GM23248 (cell line): ENCODE measurements at regions not wholly inside any gene's neighbourhood (a gene's known extent, or its start where the extent isn't known, plus 50 kb on each side); places are given as distances from the start of the nearest gene placed in this dataset.
A peak's percentile ranks its signal among the peaks of the same experiment; 100 is the strongest.

Source experiments
- DNase-seq: peaks from one replicate; pipeline ENCODE4 v3.0.0-alpha.2; 2015
- H2AFZ ChIP-seq: fragments of 200-600 bp; sonication (generic); 2 replicates; pipeline ENCODE4 v1.6.1; 2016; ENCODE audit warnings: antibody characterized with exemption
- H3F3A ChIP-seq: fragments of 200-600 bp; sonication (generic); 2 replicates; pipeline ENCODE4 v1.6.1; 2016; ENCODE audit warnings: mild to moderate bottlenecking, antibody characterized with exemption, mixed run types; ENCODE audit not compliant: insufficient read depth
- H3K27ac ChIP-seq: fragments of 200-600 bp; sonication (generic); 2 replicates; pipeline ENCODE4 v1.5.1; 2016; ENCODE audit warnings: mild to moderate bottlenecking
- H3K27me3 ChIP-seq: fragments of 200-600 bp; sonication (generic); replicated peaks from 2 replicates; pipeline ENCODE4 v1.6.1; 2016; ENCODE audit warnings: mild to moderate bottlenecking; ENCODE audit not compliant: insufficient read depth
- H3K36me3 ChIP-seq: fragments of 200-600 bp; sonication (generic); 2 replicates; pipeline ENCODE4 v1.6.1; 2016; ENCODE audit warnings: low read depth, mild to moderate bottlenecking
- H3K4me1 ChIP-seq: fragments of 200-600 bp; sonication (generic); 2 replicates; pipeline ENCODE4 v1.6.1; 2016; ENCODE audit warnings: mild to moderate bottlenecking; ENCODE audit not compliant: insufficient read depth
- H3K4me2 ChIP-seq: fragments of 200-600 bp; sonication (generic); one replicate; pipeline ENCODE4 v1.6.1; 2016; ENCODE audit warnings: mild to moderate bottlenecking; ENCODE audit not compliant: unreplicated experiment
- H3K4me3 ChIP-seq: fragments of 200-600 bp; sonication (generic); 2 replicates; pipeline ENCODE4 v1.5.1; 2016; ENCODE audit warnings: mild to moderate bottlenecking
- H3K79me2 ChIP-seq: fragments of 200-600 bp; sonication (generic); 2 replicates; pipeline ENCODE4 v1.6.1; 2016; ENCODE audit warnings: mild to moderate bottlenecking; ENCODE audit not compliant: insufficient read depth
- H3K9ac ChIP-seq: fragments of 200-600 bp; sonication (generic); 2 replicates; pipeline ENCODE4 v1.6.1; 2016; ENCODE audit warnings: mild to moderate bottlenecking
- H3K9me2 ChIP-seq: fragments of 200-600 bp; sonication (generic); 2 replicates; pipeline ENCODE4 v1.6.1; 2016; ENCODE audit warnings: mixed run types, mild to moderate bottlenecking, moderate library complexity; ENCODE audit not compliant: insufficient read depth
- H3K9me3 ChIP-seq: fragments of 200-600 bp; sonication (generic); one replicate; pipeline ENCODE4 v1.6.1; 2017; ENCODE audit warnings: low read depth
- H4K20me1 ChIP-seq: fragments of 200-600 bp; sonication (generic); 2 replicates; pipeline ENCODE4 v1.6.0; 2016; ENCODE audit not compliant: insufficient read depth
- EZH2 ChIP-seq: fragments of 200-600 bp; sonication (generic); IDR thresholded peaks from 2 replicates; pipeline ENCODE4 v1.6.1; 2018; ENCODE audit warnings: antibody characterized with exemption, mild to moderate bottlenecking; ENCODE audit not compliant: insufficient read depth, poor library complexity, severe bottlenecking
- EZH2phosphoT487 ChIP-seq: fragments of 200-600 bp; sonication (generic); IDR thresholded peaks from 2 replicates; pipeline ENCODE4 v1.6.1; 2018; ENCODE audit warnings: antibody characterized with exemption, moderate library complexity, mild to moderate bottlenecking, low read depth; ENCODE audit not compliant: insufficient read depth
- WGBS, 2 experiments: methylation state at CpG; one replicate each; pipeline ENCODE4 v1.1.6; 2015 to 2017; ENCODE audit warnings: low lambda C conversion rate in 2 of 2, low coverage in 1 of 2; ENCODE audit errors: missing lambda C conversion rate in 2 of 2; 5-methylcytosine and 5-hydroxymethylcytosine counted together
- in situ Hi-C: fragments of 300-500 bp; cut with MboI; formaldehyde crosslinking; loops from 2 replicates; pipeline ENCODE4 v1.15.0; 2020

- H3K9ac ChIP-seq: no peak overlapping the region
- H3K4me1 ChIP-seq: no peaks in the 10 kb centered on the region
- H2AFZ ChIP-seq: no peak overlapping the region
- no peak overlapping the region for H3K4me3 ChIP-seq
- 63 to 68% methylated on average over 1 of the region's 1 CpG for WGBS, 2 experiments
- H4K20me1 ChIP-seq: no peaks in the 10 kb centered on the region
- DNase-seq: peak; percentile 13
- no peaks in the 10 kb centered on the region for H3K27me3 ChIP-seq
- no peaks in the 10 kb centered on the region for H3K9me2 ChIP-seq
- H3K36me3 ChIP-seq: no peaks in the 10 kb centered on the region
- no peak overlapping the region for H3K27ac ChIP-seq
- no peaks in the 10 kb centered on the region for H3K9me3 ChIP-seq
- H3K79me2 ChIP-seq: no peaks in the 10 kb centered on the region
- no peaks in the 10 kb centered on the region for H3F3A ChIP-seq
- TF ChIP-seq EZH2phosphoT487: no peak
- no peak for TF ChIP-seq EZH2
- no peak overlapping the region for H3K4me2 ChIP-seq
- in situ Hi-C loops: no loop called here
Measured at GRCh38 chr12:78584695-78585094, 279.9 kb upstream of the SYT1 start.

GRCh38 chr12:78585132-78585531 lies 279.4 kb upstream of the SYT1 start:
- no peaks in the 10 kb centered on the region for H3K36me3 ChIP-seq
- no peak overlapping the region for H3K4me3 ChIP-seq
- no peak overlapping the region for H3K27ac ChIP-seq
- no peaks in the 10 kb centered on the region for H3K27me3 ChIP-seq
- no peaks in the 10 kb centered on the region for H3F3A ChIP-seq
- H2AFZ ChIP-seq: no peak overlapping the region
- no peaks in the 10 kb centered on the region for H3K4me1 ChIP-seq
- H3K9ac ChIP-seq: no peak overlapping the region
- no peaks in the 10 kb centered on the region for H3K79me2 ChIP-seq
- no peak overlapping the region for H3K4me2 ChIP-seq
- no peaks in the 10 kb centered on the region for H3K9me2 ChIP-seq
- TF ChIP-seq EZH2: no peak
- TF ChIP-seq EZH2phosphoT487: no peak
- no peaks in the 10 kb centered on the region for H3K9me3 ChIP-seq
- no peak for DNase-seq
- 77 to 80% methylated on average over 2 of the region's 2 CpGs for WGBS, 2 experiments
- H4K20me1 ChIP-seq: no peaks in the 10 kb centered on the region
- in situ Hi-C loops: no loop called here

GRCh38 chr12:78586790-78587189 lies 277.8 kb upstream of the SYT1 start:
- no peak overlapping the region for H3K4me3 ChIP-seq
- H3K36me3 ChIP-seq: no peaks in the 10 kb centered on the region
- H3K9me3 ChIP-seq: no peaks in the 10 kb centered on the region
- H3K27ac ChIP-seq: no peak overlapping the region
- no peak for TF ChIP-seq EZH2phosphoT487
- TF ChIP-seq EZH2: no peak
- H3K79me2 ChIP-seq: no peaks in the 10 kb centered on the region
- H3F3A ChIP-seq: no peaks in the 10 kb centered on the region
- H3K9me2 ChIP-seq: no peaks in the 10 kb centered on the region
- H3K9ac ChIP-seq: no peak overlapping the region
- no peaks in the 10 kb centered on the region for H4K20me1 ChIP-seq
- H3K4me1 ChIP-seq: no peaks in the 10 kb centered on the region
- in situ Hi-C loops: no loop called here
- WGBS, 2 experiments: 75 to 88% methylated on average over 1 of the region's 1 CpG
- no peaks in the 10 kb centered on the region for H3K27me3 ChIP-seq
- H3K4me2 ChIP-seq: no peak overlapping the region
- H2AFZ ChIP-seq: no peak overlapping the region
- no peak for DNase-seq

GRCh38 chr12:78599366-78599765 lies 265.2 kb upstream of the SYT1 start:
- H3K9me2 ChIP-seq: no peaks in the 10 kb centered on the region
- no peaks in the 10 kb centered on the region for H3F3A ChIP-seq
- H3K9ac ChIP-seq: no peak overlapping the region

GRCh38 chr12:78600541-78600940 lies 264.0 kb upstream of the SYT1 start:
- no peaks in the 10 kb centered on the region for H3K4me1 ChIP-seq
- no peak overlapping the region for H2AFZ ChIP-seq
- H3K9ac ChIP-seq: no peak overlapping the region
- no peak overlapping the region for H3K4me2 ChIP-seq
- H3K79me2 ChIP-seq: no peaks in the 10 kb centered on the region
- H3K27me3 ChIP-seq: no peaks in the 10 kb centered on the region
- H3K27ac ChIP-seq: no peak overlapping the region
- WGBS, 2 experiments: 87 to 88% methylated on average over 1 of the region's 1 CpG
- H3K9me2 ChIP-seq: no peaks in the 10 kb centered on the region
- no peaks in the 10 kb centered on the region for H3K9me3 ChIP-seq
- no peak for DNase-seq
- H4K20me1 ChIP-seq: no peaks in the 10 kb centered on the region
- H3K4me3 ChIP-seq: no peak overlapping the region
- in situ Hi-C loops: no loop called here
- H3F3A ChIP-seq: no peaks in the 10 kb centered on the region
- H3K36me3 ChIP-seq: no peaks in the 10 kb centered on the region
- TF ChIP-seq EZH2 (no peak), EZH2phosphoT487 (no peak)

More at GRCh38 chr12:78599366-78599765, 265.2 kb upstream of the SYT1 start:
- no peak for DNase-seq
- no peak overlapping the region for H3K4me3 ChIP-seq
- no peak overlapping the region for H2AFZ ChIP-seq
- 73 to 82% methylated on average over 3 of the region's 3 CpGs for WGBS, 2 experiments
- H3K27me3 ChIP-seq: no peaks in the 10 kb centered on the region
- TF ChIP-seq EZH2 (no peak), EZH2phosphoT487 (no peak)
- H3K4me1 ChIP-seq: no peaks in the 10 kb centered on the region
- H3K79me2 ChIP-seq: no peaks in the 10 kb centered on the region
- no peaks in the 10 kb centered on the region for H3K9me3 ChIP-seq
- no peak overlapping the region for H3K27ac ChIP-seq
- in situ Hi-C loops: no loop called here
- H3K36me3 ChIP-seq: no peaks in the 10 kb centered on the region
- no peaks in the 10 kb centered on the region for H4K20me1 ChIP-seq
- H3K4me2 ChIP-seq: no peak overlapping the region
